A549 (cell line): ENCODE measurements at regions not wholly inside any gene's neighbourhood (a gene's known extent, or its start where the extent isn't known, plus 50 kb on each side); places are given as distances from the start of the nearest gene placed in this dataset.

Source experiments
- ATAC-seq, 2 experiments: fragments of 200-7000 bp in 1 of 2; fragments of >200 bp in 1 of 2; cut with Nextera tagmentation in 1 of 2; cut with Tn5 transposase in 1 of 2; 3 replicates each; pipeline versions ENCODE4 v1.8.0 to v1.9.1; 2018 to 2020; ENCODE audit warnings: mild to moderate bottlenecking in 1 of 2, moderate library complexity in 1 of 2
- CTCF ChIA-PET: fragments of 300-600 bp; sonication (Branson Sonifier 250); formaldehyde crosslinking; extraction: SDS; loops from one replicate; lab custom pipeline; 2021; ENCODE audit warnings: antibody characterized with exemption, inconsistent platforms; lab: Yijun Ruan, JAX
- POLR2A ChIA-PET: fragments of 350-600 bp; formaldehyde crosslinking; extraction: SDS; loops from one replicate; lab custom pipeline; 2021; ENCODE audit warnings: antibody characterized with exemption, inconsistent platforms; lab: Yijun Ruan, JAX
- DNase-seq, 2 experiments: peaks; one replicate each; pipeline versions ENCODE4 v3.0.0 to v3.0.0-alpha.2; 2011 to 2016; ENCODE audit warnings: low read depth in 1 of 2, low spot score in 1 of 2
- FAIRE-seq: peaks from 2 replicates; lab custom pipeline; 2011; peaks lifted over from hg19 to GRCh38; lab: Jason Lieb, UNC
- H3K27ac ChIP-seq, 2 experiments: fragments of >200 bp; sonication (Bioruptor Twin); formaldehyde crosslinking; 3 replicates each; pipeline ENCODE4 v1.5.1; 2016 to 2017
- H3K4me1 ChIP-seq: fragments of >200 bp; sonication (Bioruptor Twin); formaldehyde crosslinking; 3 replicates; pipeline ENCODE4 v1.6.1; 2016
- H3K4me2 ChIP-seq: fragments of >200 bp; sonication (Bioruptor Twin); formaldehyde crosslinking; 3 replicates; pipeline ENCODE4 v1.6.1; 2016
- H3K4me3 ChIP-seq: fragments of >200 bp; sonication (Bioruptor Twin); formaldehyde crosslinking; 3 replicates; pipeline ENCODE4 v1.5.1; 2016
- H3K9me3 ChIP-seq: fragments of >200 bp; sonication (Bioruptor Twin); formaldehyde crosslinking; 3 replicates; pipeline ENCODE4 v1.6.1; 2016
- ATOH8 ChIP-seq: fragments of 250-450 bp; sonication (Bioruptor Pico); IDR thresholded peaks from 2 replicates; pipeline ENCODE4 v1.5.0; 2020; ENCODE audit warnings: low read depth, mild to moderate bottlenecking, moderate library complexity
- CHD4 ChIP-seq: fragments of 200-600 bp; sonication (generic); IDR thresholded peaks from 2 replicates; pipeline ENCODE4 v1.6.1; 2016; ENCODE audit warnings: antibody characterized with exemption, mild to moderate bottlenecking, borderline replicate concordance
- CTCF ChIP-seq: fragments of >200 bp; sonication (Bioruptor Twin); formaldehyde crosslinking; IDR thresholded peaks from 3 replicates; pipeline ENCODE4 v1.5.1; 2016
- ELK1 ChIP-seq: fragments of 150-350 bp; IDR thresholded peaks from 2 replicates; pipeline ENCODE4 v1.6.1; 2014; ENCODE audit warnings: low read depth, mild to moderate bottlenecking, low read length
- EP300 ChIP-seq, 2 experiments: fragments of >200 bp; sonication (Bioruptor Twin); formaldehyde crosslinking; IDR thresholded peaks; 2 replicates in 1 of 2; 3 replicates in 1 of 2; pipeline ENCODE4 v1.6.1; 2016 to 2017
- HEYL ChIP-seq: fragments of 250-450 bp; sonication (Bioruptor Pico); IDR thresholded peaks from 2 replicates; pipeline ENCODE4 v1.8.0; 2021; ENCODE audit warnings: mild to moderate bottlenecking, moderate library complexity
- HOXA7 ChIP-seq: fragments of 250-450 bp; sonication (Bioruptor Pico); IDR thresholded peaks from 2 replicates; pipeline ENCODE4 v1.5.0; 2020; ENCODE audit warnings: mild to moderate bottlenecking, moderate library complexity
- HOXB5 ChIP-seq: fragments of 250-450 bp; sonication (Bioruptor Pico); IDR thresholded peaks from 2 replicates; pipeline ENCODE4 v1.5.0; 2020; ENCODE audit warnings: mild to moderate bottlenecking, moderate library complexity
- JUN ChIP-seq, 2 experiments: fragments of >200 bp; sonication (Bioruptor Twin); formaldehyde crosslinking; IDR thresholded peaks; 2 replicates in 1 of 2; 3 replicates in 1 of 2; pipeline ENCODE4 v1.6.1; 2016 to 2017
- KDM1A ChIP-seq: fragments of 200-600 bp; sonication (generic); IDR thresholded peaks from 2 replicates; pipeline ENCODE4 v1.6.1; 2016; ENCODE audit warnings: low read depth, mild to moderate bottlenecking
- MAFK ChIP-seq: fragments of 450-650 bp; IDR thresholded peaks from 2 replicates; pipeline ENCODE4 v1.6.1; 2014; ENCODE audit not compliant: partially characterized antibody
- MAZ ChIP-seq: fragments of 150-350 bp; IDR thresholded peaks from 2 replicates; pipeline ENCODE4 v1.6.1; 2014; ENCODE audit warnings: antibody characterized with exemption, low read depth, low read length, borderline replicate concordance
- POLR2A ChIP-seq: IDR thresholded peaks from 2 replicates; pipeline ENCODE4 v1.6.1; 2012; ENCODE audit warnings: mild to moderate bottlenecking, low read length
- POLR2AphosphoS2 ChIP-seq: conservative IDR thresholded peaks from 2 replicates; pipeline ENCODE4 v1.6.1; 2012; ENCODE audit warnings: low read length, improper control_type of control experiment, inconsistent platforms
- RAD21 ChIP-seq, 2 experiments: fragments of >200 bp in 1 of 2; sonication (Bioruptor Twin) in 1 of 2; formaldehyde crosslinking in 1 of 2; IDR thresholded peaks in 1 of 2; conservative IDR thresholded peaks in 1 of 2; 2 replicates in 1 of 2; 3 replicates in 1 of 2; pipeline ENCODE4 v1.6.1; 2012 to 2018; ENCODE audit warnings: inconsistent platforms in 1 of 2
- RCOR1 ChIP-seq: fragments of 150-350 bp; IDR thresholded peaks from 2 replicates; pipeline ENCODE4 v1.6.1; 2014; ENCODE audit warnings: antibody characterized with exemption, low read length, low read depth
- REST ChIP-seq: fragments of 200-600 bp; sonication (generic); IDR thresholded peaks from 2 replicates; pipeline ENCODE4 v1.6.1; 2016; ENCODE audit warnings: antibody characterized with exemption, mild to moderate bottlenecking, moderate library complexity
- SMC3 ChIP-seq: fragments of >200 bp; sonication (Bioruptor Twin); formaldehyde crosslinking; IDR thresholded peaks from 3 replicates; pipeline ENCODE4 v1.6.1; 2018; ENCODE audit warnings: inconsistent platforms
- TFCP2L1 ChIP-seq: fragments of 250-450 bp; sonication (Bioruptor Pico); IDR thresholded peaks from 2 replicates; pipeline ENCODE4 v1.5.0; 2021; ENCODE audit warnings: mild to moderate bottlenecking
- TP53 ChIP-seq: fragments of 250-450 bp; sonication (Bioruptor Pico); IDR thresholded peaks from 2 replicates; pipeline ENCODE4 v1.5.0; 2021; ENCODE audit warnings: mild to moderate bottlenecking, moderate library complexity
- WGBS: methylation state at CpG from one replicate; pipeline ENCODE4 v1.1.6; 2017; ENCODE audit errors: missing lambda C conversion rate; 5-methylcytosine and 5-hydroxymethylcytosine counted together

- TF ChIP-seq MAFK, result no peak
- no peak for TF ChIP-seq HOXB5 (CRISPR knock-in tag)
Observed at GRCh38 chr5:72722792-72723452, 93.5 kb upstream of the TNPO1 start (continued).

- Histone ChIP-seq H3K9me3 (no peaks in the 10 kb centered on the region), H3K4me1 (peaks cover 16% of the 10 kb centered on the region), H3K27ac (no peak overlapping the region), H3K4me2 (no peak overlapping the region), H3K4me3 (no peak overlapping the region)
- 91% methylated on average over 2 of the region's 2 CpGs for WGBS
- DNase-seq (no peak), ATAC-seq (no peak), FAIRE-seq (no peak)
- ChIA-PET POLR2A (no interaction called here), CTCF (no interaction called here)
- TF ChIP-seq EP300 (IDR thresholded peaks at IDR 0.05) (no peak), RCOR1 (no peak), REST (no peak), JUN (IDR thresholded peaks at IDR 0.05) (no peak), POLR2AphosphoS2 (no peak), CTCF (no peak), TP53 (no peak), RAD21 (conservative IDR thresholded peaks at IDR 0.05 in 1 of 2, IDR thresholded peaks at IDR 0.05 in 1 of 2) (no peak), ELK1 (no peak), HOXB5 (CRISPR knock-in tag) (no peak), ATOH8 (no peak), CHD4 (no peak), MAZ (no peak), HEYL (CRISPR knock-in tag) (no peak), SMC3 (no peak), HOXA7 (CRISPR knock-in tag) (no peak), TFCP2L1 (CRISPR knock-in tag) (no peak), POLR2A (no peak), KDM1A (no peak)
Observed at GRCh38 chr5:72721844-72722243, 94.6 kb upstream of the TNPO1 start.
